ENCODE measurements at regions not wholly inside any gene's neighbourhood (a gene's known extent, or its start where the extent isn't known, plus 50 kb on each side); places are given as distances from the start of the nearest gene placed in this dataset.

- TF ChIP-seq ZBTB11 (CRISPR knock-in tag; IDR thresholded peaks at IDR 0.05), result no peak
These were observed 72.1 kb upstream of the MAGI1 start (continued) for GRCh38 chr3:66110840-66111239.

- Histone ChIP-seq H3K4me1 (ENCODE audit: control insufficient read depth, insufficient read depth, low read length) (no peaks in the 10 kb centered on the region), H3K79me2 (ENCODE audit: control insufficient read depth, insufficient read depth, low read length) (no peaks in the 10 kb centered on the region), H3K9me3 (replicated peaks; ENCODE audit: control insufficient read depth, insufficient read depth, low read length) (no peaks in the 10 kb centered on the region), H3K27me3 (replicated peaks in 1 of 2; ENCODE audit: control insufficient read depth in 2 of 2, insufficient read depth in 2 of 2, low read length in 1 of 2) (no peaks in the 10 kb centered on the region; a peak in 2 of 4 replicates), H3K4me2 (ENCODE audit: control insufficient read depth, insufficient read depth) (no peak overlapping the region), H2AFZ (ENCODE audit: control insufficient read depth, low read depth, low read length) (no peak overlapping the region), H3K36me3 (ENCODE audit: control insufficient read depth in 2 of 2, insufficient read depth in 2 of 2, low read length in 1 of 2) (no peaks in the 10 kb centered on the region), H3K27ac (ENCODE audit: control insufficient read depth, insufficient read depth) (no peak overlapping the region), H3K4me3 (no peak overlapping the region), H3K9ac (ENCODE audit: control insufficient read depth, insufficient read depth, low read length) (no peak overlapping the region), H4K20me1 (ENCODE audit: control insufficient read depth, insufficient read depth) (no peaks in the 10 kb centered on the region)
- intact Hi-C loops (cut with micrococcal nuclease; ENCODE audit: unreplicated experiment), result no loop called here
- ChIA-PET CTCF (no interaction called here), POLR2A (no interaction called here), SMC1A (ENCODE audit: uncharacterized antibody, unreplicated experiment) (no interaction called here), RAD21 (ENCODE audit: unreplicated experiment) (no interaction called here)
- BruUV-seq (replicated peaks), result no TSS peak
- DNase-seq (ENCODE audit: low read depth, low spot score), result no peak
- in situ Hi-C loops (cut with MboI), result no loop called here
- no peak for FAIRE-seq
- no peak for ATAC-seq
- WGBS (ENCODE audit: insufficient coverage, insufficient replicate concordance, low lambda C conversion rate, missing lambda C conversion rate), result 74% methylated on average over 4 of the region's 4 CpGs
- TF ChIP-seq CREM (IDR thresholded peaks at IDR 0.05; ENCODE audit: low read depth), result no peak
- no peak for TF ChIP-seq BCL11A (IDR thresholded peaks at IDR 0.05; ENCODE audit: low read depth, low read length)
- no peak for TF ChIP-seq NFYB (IDR thresholded peaks at IDR 0.05; ENCODE audit: insufficient read depth, low read depth, low read length)
- TF ChIP-seq EED (IDR thresholded peaks at IDR 0.05; ENCODE audit: low read depth), result no peak
- TF ChIP-seq BACH1 (IDR thresholded peaks at IDR 0.05; ENCODE audit: borderline replicate concordance), result no peak
- TF ChIP-seq NR2C1 (IDR thresholded peaks at IDR 0.05), result no peak
- TF ChIP-seq DPF2 (IDR thresholded peaks at IDR 0.05), result no peak
- TF ChIP-seq ZBTB4 (CRISPR knock-in tag; IDR thresholded peaks at IDR 0.05), result no peak
- no peak for TF ChIP-seq NBN (IDR thresholded peaks at IDR 0.05)
- no peak for TF ChIP-seq PML (IDR thresholded peaks at IDR 0.05; ENCODE audit: low read length)
- no peak for TF ChIP-seq ZBTB33 (IDR thresholded peaks at IDR 0.05)
- TF ChIP-seq MEF2B (IDR thresholded peaks at IDR 0.05; ENCODE audit: partially characterized antibody, poor library complexity, severe bottlenecking), result no peak
These were observed 69.1 kb upstream of the MAGI1 start for GRCh38 chr3:66107855-66108254.

All from GM12878 (cell line).